Fibroblast of lung (primary cell): ENCODE measurements at regions not wholly inside any gene's neighbourhood (a gene's known extent, or its start where the extent isn't known, plus 50 kb on each side); places are given as distances from the start of the nearest gene placed in this dataset.

Source experiments
- EZH2 ChIP-seq: IDR thresholded peaks from 2 replicates; pipeline ENCODE4 v1.5.1; 2012; ENCODE audit warnings: low read length, control low read depth, mild to moderate bottlenecking; ENCODE audit errors: missing control alignments
- TF ChIP-seq, protein P1 (sequence below), 2 donors: IDR thresholded peaks in 1 of 2; conservative IDR thresholded peaks in 1 of 2; 1 replicate in 1 of 2; 2 replicates in 1 of 2; pipeline ENCODE4 v1.5.1; 2011 to 2012; ENCODE audit warnings: low read length in 2 of 2, control low read depth in 1 of 2, inconsistent platforms in 1 of 2, low read depth in 1 of 2, mild to moderate bottlenecking in 1 of 2

DNA sequence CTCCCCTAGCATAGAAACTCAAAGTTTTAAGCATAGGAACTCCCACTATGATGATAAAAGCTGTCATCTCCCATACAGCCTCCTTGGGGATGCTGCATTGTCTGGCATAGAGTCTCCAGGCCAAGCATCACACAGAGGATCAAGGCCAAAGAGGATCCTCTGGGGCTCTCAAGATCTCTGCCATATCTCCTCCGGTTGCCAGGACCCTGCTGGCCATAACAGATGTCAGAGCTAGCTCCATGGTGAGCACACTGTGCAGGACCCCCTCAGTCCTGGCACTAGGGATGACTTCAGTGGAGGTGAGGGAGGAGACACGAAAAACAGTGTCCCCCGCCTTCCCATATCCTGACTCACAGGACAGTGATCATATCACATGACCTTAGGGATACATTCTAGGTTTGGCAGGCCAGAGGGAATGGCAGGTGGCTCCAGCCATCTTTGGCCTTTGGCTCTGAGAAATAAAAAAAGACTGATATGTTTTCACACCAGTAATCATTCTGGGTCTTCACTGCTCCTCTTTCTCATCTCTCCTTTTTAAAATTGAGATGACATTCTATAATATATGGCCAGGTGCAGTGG is 235.0 kb downstream of the MYCN start:
- TF ChIP-seq, protein P1, sequence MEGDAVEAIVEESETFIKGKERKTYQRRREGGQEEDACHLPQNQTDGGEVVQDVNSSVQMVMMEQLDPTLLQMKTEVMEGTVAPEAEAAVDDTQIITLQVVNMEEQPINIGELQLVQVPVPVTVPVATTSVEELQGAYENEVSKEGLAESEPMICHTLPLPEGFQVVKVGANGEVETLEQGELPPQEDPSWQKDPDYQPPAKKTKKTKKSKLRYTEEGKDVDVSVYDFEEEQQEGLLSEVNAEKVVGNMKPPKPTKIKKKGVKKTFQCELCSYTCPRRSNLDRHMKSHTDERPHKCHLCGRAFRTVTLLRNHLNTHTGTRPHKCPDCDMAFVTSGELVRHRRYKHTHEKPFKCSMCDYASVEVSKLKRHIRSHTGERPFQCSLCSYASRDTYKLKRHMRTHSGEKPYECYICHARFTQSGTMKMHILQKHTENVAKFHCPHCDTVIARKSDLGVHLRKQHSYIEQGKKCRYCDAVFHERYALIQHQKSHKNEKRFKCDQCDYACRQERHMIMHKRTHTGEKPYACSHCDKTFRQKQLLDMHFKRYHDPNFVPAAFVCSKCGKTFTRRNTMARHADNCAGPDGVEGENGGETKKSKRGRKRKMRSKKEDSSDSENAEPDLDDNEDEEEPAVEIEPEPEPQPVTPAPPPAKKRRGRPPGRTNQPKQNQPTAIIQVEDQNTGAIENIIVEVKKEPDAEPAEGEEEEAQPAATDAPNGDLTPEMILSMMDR (conservative IDR thresholded peaks at IDR 0.05 in 1 of 2, IDR thresholded peaks at IDR 0.05 in 1 of 2; ENCODE audit: low read depth in 1 of 2, low read length in 2 of 2), result no peak
- TF ChIP-seq EZH2, result no peak
